ENCODE measurements at regions not wholly inside any gene's neighbourhood (a gene's known extent, or its start where the extent isn't known, plus 50 kb on each side); places are given as distances from the start of the nearest gene placed in this dataset.
A peak's percentile ranks its signal among the peaks of the same experiment; 100 is the strongest.
"Not testable (repeated sequence)": the region's sequence is repeated elsewhere in the genome, so short reads cannot be mapped to it uniquely, and the experiment has no call there.

DNA sequence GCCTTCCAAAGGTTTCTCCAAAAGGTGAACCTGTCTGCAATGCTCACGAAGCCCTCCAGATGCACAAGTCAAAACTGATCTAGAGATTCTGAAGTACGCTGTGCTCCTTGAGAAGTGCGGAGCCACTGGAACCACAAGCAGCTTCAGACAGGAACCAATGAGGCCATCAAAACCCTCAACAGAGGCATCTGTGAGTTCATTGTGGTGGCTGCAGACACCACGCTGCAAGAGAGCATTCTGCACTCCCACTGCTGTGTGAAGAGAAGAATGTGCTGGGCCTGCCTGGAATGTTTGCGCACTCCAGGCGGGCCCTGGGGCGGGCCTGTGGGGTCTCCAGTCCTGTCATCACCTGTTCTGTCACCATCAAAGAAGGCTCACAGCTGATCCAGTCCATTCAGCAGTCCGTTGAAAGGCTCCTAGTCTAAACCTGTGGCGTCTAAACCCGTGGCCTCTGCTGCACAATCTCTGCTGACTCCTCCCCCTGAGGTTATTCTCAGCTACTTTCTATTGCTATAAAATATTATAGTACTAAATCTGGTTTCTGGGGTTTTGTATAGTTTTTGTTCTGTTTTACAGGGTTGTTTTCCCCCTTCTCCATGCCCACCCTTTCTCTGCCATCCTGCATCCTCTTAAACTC lies 111.6 kb downstream of the PPIAL4A start:
- not testable (repeated sequence) for FAIRE-seq; DNase-seq (ENCODE audit: insufficient read length, low spot score)

DNA sequence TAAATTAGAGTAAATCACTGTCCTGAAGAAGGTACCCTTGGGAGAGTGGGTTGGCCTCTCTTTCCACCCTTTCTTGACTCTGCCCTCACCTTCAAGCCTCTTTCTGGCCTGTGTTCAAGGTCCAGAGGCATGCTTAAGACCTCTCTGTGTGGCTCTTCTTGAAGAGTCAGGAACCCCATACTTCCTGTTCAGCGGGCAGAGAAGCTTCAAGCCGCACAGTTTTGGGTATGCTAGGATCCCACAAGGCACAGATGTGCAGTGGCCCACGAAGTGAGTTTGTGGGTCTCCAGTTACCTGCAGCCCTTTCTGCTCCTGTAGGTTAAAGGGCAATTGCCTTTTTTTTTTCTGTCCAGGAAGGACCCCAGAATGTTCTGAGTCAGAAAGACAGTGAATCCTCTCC lies 113.7 kb downstream of the PPIAL4A start:
- not testable (repeated sequence) for DNase-seq (ENCODE audit: insufficient read length, low spot score); FAIRE-seq

DNA sequence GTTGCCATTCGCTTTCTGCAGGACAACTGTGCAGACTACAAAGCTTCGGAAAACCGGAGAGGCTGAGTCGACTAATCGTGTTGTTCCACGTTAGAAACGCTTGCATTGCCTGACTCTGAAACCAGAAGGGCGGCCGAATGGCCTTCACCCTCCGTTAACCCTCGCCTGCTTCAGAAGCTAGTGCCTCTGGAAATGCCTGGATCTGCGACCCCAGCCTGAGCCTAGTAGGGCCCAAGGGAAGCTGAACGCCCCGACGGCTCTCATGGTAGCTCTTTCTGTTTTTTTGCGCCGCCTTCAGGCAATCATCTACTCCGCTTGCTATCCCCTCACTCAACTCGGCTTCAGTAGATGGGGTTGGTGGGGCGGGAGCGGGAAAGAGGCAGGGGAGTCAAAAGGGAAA lies 117.3 kb downstream of the PPIAL4A start:
- FAIRE-seq: not testable (repeated sequence)

DNA sequence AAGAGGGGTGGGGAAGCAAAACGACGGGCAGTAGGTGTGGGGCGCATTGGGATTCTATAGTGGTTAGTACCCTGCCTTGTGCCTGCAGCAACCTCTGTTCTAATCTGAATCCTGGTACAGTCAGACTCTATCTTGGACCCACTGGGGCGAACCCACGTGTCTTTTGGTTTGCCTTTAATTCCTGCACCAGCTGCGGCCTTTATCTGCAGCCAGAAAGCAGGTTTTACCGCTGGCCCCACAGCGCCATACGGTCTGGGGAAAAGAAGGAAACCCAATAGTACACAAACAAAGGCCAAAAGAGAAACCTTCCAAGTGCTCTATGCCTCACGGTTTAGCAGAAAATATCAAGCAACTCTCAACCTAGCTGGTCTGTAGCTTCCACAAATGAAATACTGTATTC lies 118.2 kb downstream of the PPIAL4A start:
- FAIRE-seq; DNase-seq (ENCODE audit: insufficient read length, low spot score): not testable (repeated sequence)

More for the DNA sequence above, 117.3 kb downstream of the PPIAL4A start:
- DNase-seq (ENCODE audit: insufficient read length, low spot score): not testable (repeated sequence)

DNA sequence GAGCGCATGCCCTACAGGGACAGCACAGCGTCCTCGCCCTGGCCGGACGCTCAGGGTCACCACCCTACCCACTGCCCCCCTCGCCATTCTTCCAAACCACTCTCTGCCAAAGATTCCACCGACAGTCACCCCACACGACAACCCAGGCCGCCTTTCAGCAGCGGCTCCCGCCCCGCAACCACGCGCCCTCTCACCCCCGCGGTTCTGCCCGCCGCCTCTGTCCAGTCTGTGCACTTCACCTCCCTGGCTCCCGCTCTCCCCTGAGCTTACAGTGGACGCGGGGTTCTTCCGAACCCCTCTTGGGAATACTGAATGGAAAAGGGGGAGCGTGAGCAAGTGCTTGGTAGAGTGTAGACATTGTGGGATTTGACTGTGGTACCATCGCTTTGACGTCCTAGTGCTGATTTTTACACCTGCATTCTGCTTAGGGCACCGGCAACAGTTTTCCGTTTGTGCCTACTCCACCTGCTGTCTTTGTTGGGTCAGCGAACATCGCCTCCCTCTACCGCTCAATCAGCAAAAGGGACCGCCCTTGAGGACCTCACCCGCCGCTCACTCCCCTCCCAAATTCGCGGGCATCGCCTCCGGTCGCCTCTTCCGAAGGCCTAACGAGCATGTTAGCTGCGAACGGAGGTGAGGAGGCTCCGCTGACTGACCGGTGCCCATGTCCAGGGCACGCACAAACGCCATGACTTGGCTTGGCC lies 119.1 kb downstream of the PPIAL4A start:
- FAIRE-seq; DNase-seq (ENCODE audit: insufficient read length, low spot score): not testable (repeated sequence)

DNA sequence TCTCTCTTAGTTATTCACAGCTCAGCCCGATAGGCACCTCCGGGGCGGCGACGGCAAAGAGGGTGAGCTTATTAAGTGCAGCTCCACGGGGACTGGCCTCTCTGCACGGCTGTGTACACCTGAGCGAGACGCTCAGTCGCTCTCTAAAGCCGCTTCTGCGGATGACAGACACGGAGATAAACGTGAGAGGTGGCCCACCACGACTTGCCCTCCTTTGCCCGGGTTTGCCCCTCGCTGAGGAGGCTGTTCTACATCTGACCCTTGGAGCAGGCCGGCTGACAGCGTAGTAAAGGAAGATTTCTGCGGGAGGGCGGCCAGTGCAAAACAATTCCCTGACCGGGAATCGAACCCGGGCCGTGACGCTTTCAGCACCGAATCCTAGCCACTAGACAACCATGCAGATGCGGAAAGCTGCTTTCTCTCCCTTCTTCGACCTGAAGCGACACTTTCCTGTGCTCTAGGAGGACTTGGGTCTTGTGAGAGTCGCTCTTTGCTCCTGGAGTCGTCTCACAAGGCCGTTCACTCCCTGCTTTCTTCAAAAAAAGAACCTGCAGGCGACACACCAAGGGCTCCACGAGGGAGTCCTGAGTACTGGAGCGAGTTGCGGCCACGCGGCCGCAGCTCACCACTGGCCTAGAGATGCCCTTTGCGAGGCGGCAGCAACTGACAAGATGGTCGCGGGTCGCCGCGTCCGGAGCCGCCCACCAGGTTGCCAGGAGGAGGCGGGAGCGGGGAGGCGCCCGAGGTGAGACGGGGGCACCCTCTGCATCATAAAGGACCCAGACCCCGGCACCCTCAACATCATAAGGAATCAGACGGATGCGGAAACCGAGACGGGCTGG lies 119.9 kb downstream of the PPIAL4A start:
- not testable (repeated sequence) for DNase-seq (ENCODE audit: insufficient read length, low spot score); FAIRE-seq

DNA sequence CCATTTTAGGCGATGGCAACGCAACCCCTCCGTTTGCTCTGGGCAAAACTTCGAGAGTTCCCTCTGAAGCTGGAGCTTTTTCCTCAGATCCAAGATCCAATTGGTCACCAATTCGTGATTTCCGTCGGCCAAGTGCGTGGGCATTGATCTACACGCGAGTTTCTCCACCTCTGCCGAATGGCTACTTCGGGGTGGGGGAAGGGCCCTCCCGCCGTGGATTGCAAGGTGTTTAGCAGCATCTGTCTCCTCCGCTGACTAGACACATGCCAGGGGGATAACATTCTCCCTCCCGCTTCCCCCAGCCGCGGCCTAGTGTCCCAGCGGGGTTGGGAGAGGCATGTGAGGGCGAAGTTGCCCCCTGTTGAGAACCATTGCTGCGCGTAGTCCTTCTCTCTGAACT lies 120.6 kb downstream of the PPIAL4A start:
- not testable (repeated sequence) for FAIRE-seq; DNase-seq (ENCODE audit: insufficient read length, low spot score)

DNA sequence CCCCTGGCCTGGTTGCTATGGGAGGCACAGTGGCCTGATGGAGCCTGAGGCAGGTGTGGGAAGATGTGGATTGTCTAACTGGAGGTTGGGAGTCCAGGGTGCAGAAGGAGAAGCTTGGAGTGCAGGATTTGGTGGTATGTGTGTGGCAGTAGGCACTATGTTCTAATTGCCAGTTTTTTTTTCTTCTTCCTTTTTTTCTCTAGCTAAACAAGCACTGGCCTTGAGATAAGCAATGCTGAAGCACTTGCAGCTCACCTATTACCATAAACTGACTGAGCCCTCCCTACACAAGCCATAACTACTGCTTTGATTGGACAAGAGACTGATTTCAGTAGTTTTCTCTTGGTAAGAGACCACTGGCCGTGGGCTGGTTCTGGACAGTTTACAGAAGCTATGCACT lies 123.6 kb downstream of the PPIAL4A start:
- DNase-seq (ENCODE audit: insufficient read length, low spot score); FAIRE-seq: not testable (repeated sequence)

DNA sequence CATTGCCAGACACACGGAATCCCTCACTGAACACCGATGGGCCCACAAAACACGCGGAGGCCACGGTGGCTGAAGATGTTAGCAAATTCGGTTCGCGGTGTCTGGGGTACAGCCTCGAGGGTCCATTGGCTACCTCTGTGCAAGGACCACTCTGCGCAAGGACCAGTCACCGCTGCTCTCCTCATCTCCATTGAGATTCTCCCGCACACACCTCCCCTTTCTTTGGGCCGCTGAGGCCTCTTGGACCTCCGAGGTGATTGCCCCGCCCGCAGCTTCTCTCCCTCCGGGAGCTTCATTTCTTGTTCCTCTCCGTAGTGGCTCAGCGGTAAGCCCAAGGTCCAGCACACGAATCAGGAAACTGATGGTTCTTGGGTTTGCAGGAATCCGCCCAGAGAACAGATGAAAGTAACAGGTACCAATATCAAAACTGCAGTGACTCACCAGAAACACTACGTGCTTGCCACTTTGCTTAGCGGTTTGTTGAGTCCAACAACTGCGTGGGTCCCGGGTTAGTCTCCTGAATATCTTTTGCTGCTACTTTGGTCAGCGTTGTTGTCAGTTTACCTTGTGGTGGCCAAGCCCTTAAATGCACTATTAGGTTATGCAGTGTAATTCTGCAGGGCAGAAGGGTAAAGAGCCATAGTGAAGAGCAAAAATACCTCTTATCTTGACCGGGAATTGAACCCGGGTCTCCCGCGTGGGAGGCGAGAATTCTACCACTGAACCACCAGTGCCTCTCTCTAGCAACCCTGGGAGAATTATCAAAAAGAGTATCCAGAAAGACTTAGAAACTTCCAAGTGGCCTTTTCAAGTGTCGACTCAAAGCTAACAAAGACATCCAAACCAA lies 126.8 kb downstream of the PPIAL4A start:
- FAIRE-seq: not testable (repeated sequence)
- peak; percentile 7 for DNase-seq (ENCODE audit: insufficient read length, low spot score)

DNA sequence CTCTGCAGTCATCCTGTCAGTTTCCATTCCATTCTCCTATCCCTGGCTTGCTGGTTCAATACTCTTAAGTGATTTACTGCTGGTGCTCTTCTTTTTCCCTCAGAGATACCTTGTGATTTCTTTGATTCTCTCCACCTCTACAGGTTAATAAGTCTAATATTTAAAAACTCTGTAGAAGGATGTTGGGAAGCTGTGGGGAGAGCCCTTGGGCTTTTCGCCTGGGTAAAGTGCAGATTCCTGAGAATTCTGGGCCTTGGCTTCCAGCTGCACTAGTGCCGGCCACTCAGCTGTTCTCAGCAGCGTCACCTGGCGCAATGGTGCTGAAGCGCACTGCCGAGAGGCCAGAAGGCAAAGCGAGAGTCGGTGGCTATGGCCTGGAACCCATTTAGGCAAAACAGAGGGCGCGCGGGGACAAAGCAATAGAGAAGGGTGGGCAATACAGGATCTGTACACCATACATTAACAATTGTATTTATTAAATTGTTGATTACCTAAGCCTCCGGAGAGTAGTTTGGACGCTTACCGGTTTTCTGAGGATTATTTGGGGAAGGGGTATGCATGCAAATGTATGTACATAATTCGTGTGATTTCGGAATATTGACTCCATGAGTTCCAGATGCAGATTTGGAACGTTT lies 130.3 kb downstream of the PPIAL4A start:
- not testable (repeated sequence) for FAIRE-seq; DNase-seq (ENCODE audit: insufficient read length, low spot score)

DNA sequence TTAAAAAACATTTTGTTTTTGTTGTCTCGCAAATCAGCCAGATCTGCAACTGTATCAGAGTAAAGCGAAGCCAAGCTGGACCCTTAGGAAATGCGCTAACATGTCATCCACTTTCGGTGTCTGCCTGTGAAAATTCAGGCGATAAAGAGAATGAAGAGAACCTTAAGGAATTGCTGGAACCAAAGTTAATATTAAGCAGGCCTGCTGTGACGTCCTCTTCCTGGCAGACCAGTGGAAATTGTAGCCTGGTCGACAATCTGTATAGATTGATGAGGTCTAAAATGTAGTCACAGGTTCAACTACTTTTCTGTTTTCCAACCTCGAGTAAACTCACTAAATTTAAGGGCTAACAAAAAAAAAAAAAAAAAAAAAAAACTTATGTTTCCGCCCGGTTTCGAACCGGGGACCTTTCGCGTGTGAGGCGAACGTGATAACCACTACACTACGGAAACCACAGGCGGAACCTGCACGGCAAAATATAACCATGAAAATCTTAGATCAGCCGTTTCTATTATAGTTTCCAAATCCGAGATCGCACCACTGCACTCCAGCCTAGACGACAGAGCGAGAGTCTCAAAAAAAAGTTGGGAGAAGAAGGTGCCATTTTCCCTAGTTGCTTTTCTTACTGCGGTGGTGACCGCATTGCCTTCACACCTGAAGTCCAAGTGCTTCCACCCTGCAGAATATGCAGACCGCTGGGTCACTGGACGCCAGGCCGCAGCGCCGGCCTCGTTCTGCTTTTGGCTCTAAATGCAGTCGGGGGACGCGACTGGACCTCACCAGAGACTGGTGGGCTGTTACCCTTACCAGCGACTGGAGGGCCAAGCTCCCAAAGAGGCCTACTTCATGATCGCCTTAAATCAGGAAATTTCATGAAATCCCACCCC lies 131.0 kb downstream of the PPIAL4A start:
- not testable (repeated sequence) for FAIRE-seq; DNase-seq (ENCODE audit: insufficient read length, low spot score)

DNA sequence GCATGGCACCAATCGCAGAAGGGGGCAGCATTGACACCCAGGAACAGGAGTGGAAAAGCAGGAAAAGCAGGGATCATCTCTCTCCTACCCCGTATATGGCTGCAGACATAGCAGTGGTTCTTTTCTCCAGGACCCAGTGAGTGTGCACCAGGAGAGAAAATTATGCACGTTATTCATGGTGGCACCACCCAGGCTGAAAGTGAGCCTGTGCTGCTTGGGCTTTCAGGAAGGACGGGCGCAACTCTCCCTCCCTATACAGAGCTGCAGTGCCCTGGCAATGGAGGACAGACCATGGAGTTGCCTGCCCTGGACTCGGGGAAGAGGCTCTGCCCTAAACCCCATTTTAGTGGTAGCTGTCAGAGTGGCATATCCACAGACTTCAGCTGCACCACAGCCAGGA lies 132.1 kb downstream of the PPIAL4A start:
- FAIRE-seq; DNase-seq (ENCODE audit: insufficient read length, low spot score): not testable (repeated sequence)

DNA sequence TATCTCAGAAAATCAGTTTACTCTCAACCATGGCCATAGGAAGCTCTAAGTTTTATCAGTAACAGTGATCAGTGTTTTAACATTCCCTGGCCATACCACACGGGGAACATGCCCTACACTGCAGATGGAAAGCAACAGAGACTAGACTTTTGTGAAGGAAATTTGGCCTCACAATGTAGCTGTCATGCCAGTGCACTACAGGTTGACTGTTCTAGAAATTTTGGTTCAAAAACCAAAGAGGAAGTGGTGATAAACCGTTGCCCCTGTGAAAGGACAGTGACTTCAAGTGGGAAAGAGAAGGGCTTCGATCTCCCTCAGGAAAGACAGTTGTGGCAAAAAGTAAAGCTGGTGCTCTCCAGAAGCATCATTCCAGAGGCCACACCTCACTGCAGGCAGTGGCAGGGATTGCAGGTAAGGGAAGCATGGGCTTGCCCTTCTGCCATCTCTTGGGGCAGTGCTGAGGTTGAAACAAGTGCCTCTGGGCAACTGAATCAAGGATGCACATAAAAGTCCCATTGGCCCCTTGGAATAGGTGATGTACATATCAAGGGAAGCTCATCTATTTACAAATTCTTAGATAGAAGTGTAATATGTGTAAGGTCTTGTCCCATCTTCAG lies 143.4 kb downstream of the PPIAL4A start:
- not testable (repeated sequence) for DNase-seq (ENCODE audit: insufficient read length, low spot score); FAIRE-seq

DNA sequence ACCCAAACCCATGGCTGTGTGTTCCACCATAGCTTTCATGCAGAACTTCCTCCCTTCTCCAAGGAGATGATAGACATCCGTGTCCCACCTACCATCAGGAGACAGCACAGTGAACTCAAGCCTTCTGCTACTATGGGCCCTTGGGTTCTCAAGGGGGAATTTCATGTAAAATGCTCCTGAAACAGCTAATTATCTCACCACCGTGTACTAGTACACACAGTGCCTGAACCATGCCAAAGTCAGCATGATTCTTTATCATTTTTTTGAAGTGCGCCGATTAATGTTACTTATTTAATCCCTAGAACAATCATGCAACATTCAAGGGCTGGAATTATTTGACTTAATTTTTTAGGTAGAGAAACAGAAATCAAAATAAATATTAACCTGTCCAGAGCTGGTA lies 147.2 kb downstream of the PPIAL4A start:
- not testable (repeated sequence) for FAIRE-seq; DNase-seq (ENCODE audit: insufficient read length, low spot score)

DNA sequence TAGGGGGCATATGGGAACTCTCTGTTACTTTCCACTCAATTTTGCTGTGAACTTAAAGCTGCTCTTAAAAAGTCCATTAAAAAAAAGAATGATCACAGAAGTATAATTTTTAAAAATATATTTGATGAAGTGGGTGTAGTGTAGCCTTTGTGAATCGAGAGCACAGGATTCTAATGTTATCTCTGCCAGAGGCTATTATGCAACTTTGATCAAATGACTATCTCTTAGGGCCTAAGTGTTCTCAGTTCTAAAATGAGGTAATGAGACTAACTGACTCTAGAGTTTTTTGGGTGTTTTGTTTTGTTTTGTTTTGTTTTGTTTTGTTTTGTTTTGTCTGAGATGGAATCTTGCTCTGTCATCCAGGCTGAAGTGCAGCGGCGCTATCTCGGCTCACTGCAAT lies 143.2 kb downstream of the FAM72B start:
- not testable (repeated sequence) for DNase-seq (ENCODE audit: insufficient read length, low spot score); FAIRE-seq

DNA sequence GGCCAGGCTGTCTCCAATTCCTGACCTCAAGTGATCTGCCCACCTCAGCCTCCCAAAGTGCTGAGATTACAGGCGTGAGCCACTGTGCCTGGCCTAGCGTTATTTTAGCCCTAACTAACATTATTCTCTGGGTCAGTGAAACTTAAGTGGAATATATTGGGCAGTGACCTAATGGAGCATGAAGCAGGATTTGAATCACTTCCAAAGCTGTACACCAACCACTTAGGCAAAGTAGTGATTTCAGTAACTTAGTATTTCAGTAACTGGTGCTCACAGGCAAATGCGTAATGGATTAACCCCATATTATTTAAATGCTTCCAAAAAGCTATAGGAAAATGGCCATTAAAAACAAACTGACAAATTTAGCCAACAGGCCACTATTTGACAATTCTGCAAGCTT lies 142.6 kb downstream of the FAM72B start:
- FAIRE-seq; DNase-seq (ENCODE audit: insufficient read length, low spot score): not testable (repeated sequence)

DNA sequence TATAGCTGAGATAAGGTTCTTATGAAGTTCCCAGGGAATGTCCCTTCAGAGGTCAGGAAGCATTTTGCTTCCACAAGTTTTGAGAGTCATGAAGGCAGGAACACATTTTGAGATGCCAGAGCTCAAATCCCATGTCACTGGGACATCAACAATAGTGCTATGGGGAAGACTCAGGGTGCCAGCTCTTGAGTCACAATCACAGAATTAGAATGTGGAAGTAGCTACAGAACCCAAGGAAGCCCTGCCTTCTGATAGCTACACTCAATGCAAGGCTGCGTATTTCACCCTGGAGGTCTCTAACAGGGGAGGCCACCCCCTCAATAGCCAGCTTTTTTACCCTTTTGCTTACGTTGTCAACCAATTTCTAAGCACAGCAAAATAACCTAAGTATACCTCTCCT lies 141.3 kb downstream of the FAM72B start:
- not testable (repeated sequence) for DNase-seq (ENCODE audit: insufficient read length, low spot score); FAIRE-seq

DNA sequence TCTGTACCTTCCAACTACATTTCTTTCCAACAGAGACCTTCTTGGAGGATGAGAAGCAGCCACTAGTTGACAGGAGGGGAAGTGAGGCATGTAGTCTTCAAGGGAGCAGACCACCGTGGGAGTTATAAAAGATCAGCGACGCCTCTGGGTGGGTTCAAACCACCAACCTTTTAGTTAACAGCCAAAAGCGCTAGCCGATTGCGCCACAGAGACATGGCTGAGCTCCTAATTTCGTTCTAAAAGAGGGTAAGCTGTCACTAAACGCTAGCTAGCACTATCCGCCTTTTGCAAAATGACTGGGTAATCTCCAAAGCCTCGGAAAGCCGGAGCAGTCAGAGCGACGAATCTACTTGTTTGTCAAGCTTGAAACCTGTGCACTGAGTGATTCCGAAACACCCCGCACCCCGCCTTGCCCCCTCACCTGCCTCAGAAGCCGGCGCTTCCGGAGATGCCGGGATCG lies 135.8 kb downstream of the FAM72B start:
- FAIRE-seq; DNase-seq (ENCODE audit: insufficient read length, low spot score): not testable (repeated sequence)

All from HTR-8/SVneo (cell line).